NT2/D1 (cell line): ENCODE measurements at regions not wholly inside any gene's neighbourhood (a gene's known extent, or its start where the extent isn't known, plus 50 kb on each side); places are given as distances from the start of the nearest gene placed in this dataset.

Source experiments
- SUZ12 ChIP-seq: IDR thresholded peaks from 2 replicates; pipeline ENCODE4 v1.6.1; 2011; ENCODE audit not compliant: insufficient read length, insufficient read depth; ENCODE audit errors: extremely low read depth
- YY1 ChIP-seq: IDR thresholded peaks from 2 replicates; pipeline ENCODE4 v1.6.1; 2011; ENCODE audit not compliant: insufficient read length, insufficient read depth
- ZNF274 ChIP-seq: IDR thresholded peaks from 2 replicates; pipeline ENCODE4 v1.6.1; 2011; ENCODE audit warnings: mild to moderate bottlenecking, low read depth, low read length

- TF ChIP-seq YY1 (no peak), SUZ12 (no peak), ZNF274 (no peak)
Measured at GRCh38 chr3:96434651-96435050, 379.7 kb upstream of the EPHA6 start.
